HEK293T (cell line): ENCODE measurements at regions not wholly inside any gene's neighbourhood (a gene's known extent, or its start where the extent isn't known, plus 50 kb on each side); places are given as distances from the start of the nearest gene placed in this dataset.

Experiments used
- CTCF ChIA-PET: fragments of 350-600 bp; formaldehyde crosslinking; extraction: SDS; loops from one replicate; lab custom pipeline; 2021; ENCODE audit warnings: antibody characterized with exemption, inconsistent platforms; lab: Yijun Ruan, JAX
- POLR2A ChIA-PET: fragments of 350-600 bp; formaldehyde crosslinking; extraction: SDS; loops from one replicate; lab custom pipeline; 2020; ENCODE audit warnings: antibody characterized with exemption, inconsistent platforms; lab: Yijun Ruan, JAX
- DNase-seq: peaks from one replicate; pipeline ENCODE4 v3.0.0; 2012; ENCODE audit warnings: mixed read lengths; ENCODE audit errors: extremely low spot score
- ARNT ChIP-seq: fragments of 450-650 bp; IDR thresholded peaks from 2 replicates; pipeline ENCODE4 v1.6.1; 2017; ENCODE audit warnings: mild to moderate bottlenecking
- BHLHE40 ChIP-seq: fragments of 450-650 bp; IDR thresholded peaks from 2 replicates; pipeline ENCODE4 v1.6.1; 2016; ENCODE audit warnings: mild to moderate bottlenecking, moderate library complexity, borderline replicate concordance
- CTBP1 ChIP-seq: fragments of 450-650 bp; IDR thresholded peaks from 2 replicates; pipeline ENCODE4 v1.6.1; 2016; ENCODE audit warnings: borderline replicate concordance
- ELF4 ChIP-seq: fragments of 450-650 bp; IDR thresholded peaks from 2 replicates; pipeline ENCODE4 v1.6.1; 2017; ENCODE audit warnings: antibody characterized with exemption
- FOXA1 ChIP-seq: fragments of 450-650 bp; IDR thresholded peaks from 2 replicates; pipeline ENCODE4 v1.6.1; 2016; ENCODE audit warnings: mild to moderate bottlenecking
- FOXK2 ChIP-seq: fragments of 450-650 bp; IDR thresholded peaks from 2 replicates; pipeline ENCODE4 v1.6.1; 2016; ENCODE audit warnings: mild to moderate bottlenecking
- FOXM1 ChIP-seq: fragments of 450-650 bp; IDR thresholded peaks from 2 replicates; pipeline ENCODE4 v1.6.1; 2017; ENCODE audit warnings: mild to moderate bottlenecking, borderline replicate concordance
- HDGF ChIP-seq: fragments of 450-650 bp; IDR thresholded peaks from 2 replicates; pipeline ENCODE4 v1.6.1; 2017; ENCODE audit warnings: antibody characterized with exemption, borderline replicate concordance
- L3MBTL2 ChIP-seq: fragments of 450-650 bp; conservative IDR thresholded peaks from 2 replicates; pipeline ENCODE4 v1.6.1; 2016; ENCODE audit warnings: mild to moderate bottlenecking
- LEF1 ChIP-seq: fragments of 450-650 bp; IDR thresholded peaks from 2 replicates; pipeline ENCODE4 v1.6.1; 2017; ENCODE audit warnings: mild to moderate bottlenecking, borderline replicate concordance
- NFRKB ChIP-seq: fragments of 450-650 bp; IDR thresholded peaks from 2 replicates; pipeline ENCODE4 v1.6.1; 2016; ENCODE audit warnings: mild to moderate bottlenecking, moderate library complexity
- PKNOX1 ChIP-seq: fragments of 450-650 bp; IDR thresholded peaks from 2 replicates; pipeline ENCODE4 v1.6.1; 2016
- SP1 ChIP-seq: fragments of 450-650 bp; IDR thresholded peaks from 2 replicates; pipeline ENCODE4 v1.6.1; 2017
- SUZ12 ChIP-seq: fragments of 450-650 bp; IDR thresholded peaks from 2 replicates; pipeline ENCODE4 v1.6.1; 2016; ENCODE audit warnings: mild to moderate bottlenecking
- TARDBP ChIP-seq: fragments of 450-650 bp; IDR thresholded peaks from 2 replicates; pipeline ENCODE4 v1.6.1; 2016
- ZNF384 ChIP-seq: fragments of 450-650 bp; IDR thresholded peaks from 2 replicates; pipeline ENCODE4 v1.6.1; 2016

DNA sequence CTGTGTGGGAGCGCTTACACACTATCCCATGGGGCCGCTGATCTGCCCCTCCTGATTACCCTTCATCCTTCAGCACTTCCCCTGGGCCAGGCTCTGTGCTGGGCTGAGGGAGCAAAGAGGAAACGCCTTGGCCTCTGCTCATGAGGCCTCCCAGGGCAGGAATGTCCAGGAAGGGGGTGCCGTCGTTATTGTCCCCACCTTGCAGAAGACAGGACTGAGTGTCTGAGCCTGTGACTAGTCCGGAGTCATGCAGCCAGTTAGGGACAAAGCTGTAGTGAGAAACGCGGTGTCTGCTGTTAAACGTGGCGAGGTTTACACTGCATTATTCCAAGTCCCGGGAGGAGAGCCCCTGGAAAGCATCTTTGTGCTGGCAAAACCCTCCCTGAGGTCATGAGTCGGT is 160.0 kb downstream of the TRIM29 start:
- ChIA-PET CTCF (interaction anchor here (1.0 kb wide), 1 partner anchor 130 kb away, joined by 4 read pairs; no protein-coding TSS in a partner anchor), POLR2A (no interaction called here)
- no peak for TF ChIP-seq L3MBTL2
- TF ChIP-seq NFRKB: no peak
- TF ChIP-seq ZNF384: no peak
- no peak for TF ChIP-seq FOXK2
- TF ChIP-seq SUZ12: no peak
- TF ChIP-seq HDGF: no peak
- TF ChIP-seq CTBP1: no peak
- no peak for TF ChIP-seq FOXA1
- no peak for TF ChIP-seq ELF4
- TF ChIP-seq SP1: no peak
- no peak for TF ChIP-seq FOXM1
- TF ChIP-seq PKNOX1: no peak
- TF ChIP-seq TARDBP: no peak
- TF ChIP-seq ARNT: no peak
- TF ChIP-seq LEF1: no peak
- TF ChIP-seq BHLHE40: no peak
- no peak for DNase-seq

- ChIA-PET CTCF (interaction anchor here (1.0 kb wide), 1 partner anchor 130 kb away, joined by 4 read pairs; no protein-coding TSS in a partner anchor), POLR2A (no interaction called here)
- no peak for DNase-seq
- TF ChIP-seq NFRKB: no peak
- TF ChIP-seq L3MBTL2: no peak
Observed at GRCh38 chr11:119977561-119977860, 160.4 kb downstream of the TRIM29 start.

- CTCF ChIA-PET: no interaction called here
- TF ChIP-seq NFRKB: no peak
- no peak for TF ChIP-seq FOXA1
- TF ChIP-seq ELF4: no peak
- POLR2A ChIA-PET: no interaction called here
- no peak for DNase-seq
Observed at GRCh38 chr11:119976805-119977560, 160.9 kb downstream of the TRIM29 start.

DNA sequence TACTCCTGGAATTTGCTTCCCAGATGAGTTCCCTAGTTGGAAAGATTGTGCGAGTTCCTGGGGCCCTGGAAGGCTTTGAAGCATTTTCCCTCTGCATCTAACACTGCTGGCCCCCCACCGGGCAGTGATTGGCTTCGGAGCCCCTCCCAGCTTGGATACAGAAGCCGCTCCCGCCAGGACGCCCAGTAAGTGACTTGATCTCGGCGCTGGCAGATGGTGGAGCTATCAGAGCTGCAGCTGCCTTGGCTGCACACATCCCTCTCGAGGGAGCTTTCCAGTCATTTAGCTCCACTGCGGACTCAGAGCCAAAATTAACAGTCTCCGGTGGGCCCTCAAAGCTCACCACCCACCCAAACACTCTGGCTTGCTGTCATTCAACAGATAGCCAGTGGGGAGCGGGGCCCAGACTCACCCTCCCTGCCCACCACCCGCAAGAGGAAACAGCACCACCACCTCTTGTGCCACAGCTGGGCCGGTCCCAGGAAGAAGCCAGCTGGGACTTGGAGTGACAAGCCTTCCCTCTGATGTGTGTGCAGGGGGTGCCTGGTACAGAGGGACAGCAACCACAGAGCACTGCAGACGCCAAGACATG is 162.3 kb downstream of the TRIM29 start:
- ChIA-PET CTCF (no interaction called here), POLR2A (no interaction called here)
- TF ChIP-seq SUZ12: no peak
- no peak for DNase-seq

GRCh38 chr11:119974467-119974866 is 163.4 kb downstream of the TRIM29 start:
- DNase-seq: no peak
- POLR2A ChIA-PET: interaction anchor here (1.0 kb wide), 1 partner anchor 15 kb away, joined by 3 read pairs; no protein-coding TSS in a partner anchor
- TF ChIP-seq SP1 (no peak), L3MBTL2 (no peak), BHLHE40 (no peak), ZNF384 (no peak), ARNT (no peak), FOXK2 (no peak), NFRKB (no peak), PKNOX1 (no peak), FOXM1 (no peak), SUZ12 (no peak), ELF4 (no peak), HDGF (no peak), FOXA1 (no peak), LEF1 (no peak), CTBP1 (no peak), TARDBP (no peak)
- CTCF ChIA-PET: interaction anchor here (0.5 kb wide), 1 partner anchor 350 kb away, joined by 4 read pairs; no protein-coding TSS in a partner anchor

GRCh38 chr11:119974051-119974450 is 163.9 kb downstream of the TRIM29 start:
- POLR2A ChIA-PET: interaction anchor here (1.0 kb wide), 1 partner anchor 15 kb away, joined by 3 read pairs; no protein-coding TSS in a partner anchor
- TF ChIP-seq SUZ12 (no peak), HDGF (no peak), LEF1 (no peak), NFRKB (no peak), ARNT (no peak), FOXK2 (no peak), PKNOX1 (no peak), ZNF384 (no peak), ELF4 (no peak), BHLHE40 (no peak), SP1 (no peak), L3MBTL2 (no peak), TARDBP (no peak)
- no peak for DNase-seq
- CTCF ChIA-PET: interaction anchor here (1.2 kb wide), 1 partner anchor 14 kb away, joined by 4 read pairs; no protein-coding TSS in a partner anchor

- ChIA-PET POLR2A (no interaction called here), CTCF (no interaction called here)
- DNase-seq: no peak
- no peak for TF ChIP-seq TARDBP
- no peak for TF ChIP-seq LEF1
- TF ChIP-seq FOXM1: no peak
- no peak for TF ChIP-seq HDGF
- TF ChIP-seq NFRKB: no peak
- TF ChIP-seq ELF4: no peak
- no peak for TF ChIP-seq L3MBTL2
- TF ChIP-seq SUZ12: no peak
- TF ChIP-seq SP1: no peak
- TF ChIP-seq PKNOX1: no peak
- no peak for TF ChIP-seq ARNT
Observed at GRCh38 chr11:119972281-119972680, 165.6 kb downstream of the TRIM29 start.
